Parathyroid adenoma (tissue), 2 donors: ENCODE measurements at regions not wholly inside any gene's neighbourhood (a gene's known extent, or its start where the extent isn't known, plus 50 kb on each side); places are given as distances from the start of the nearest gene placed in this dataset.
"Not testable (repeated sequence)": the region's sequence is repeated elsewhere in the genome, so short reads cannot be mapped to it uniquely, and the experiment has no call there.

Experiments
- H2AFZ ChIP-seq: fragments of 300-600 bp; sonication (generic); one replicate; pipeline ENCODE4 v1.7.0; 2017; ENCODE audit warnings: antibody characterized with exemption, mild to moderate bottlenecking
- H3K27ac ChIP-seq: fragments of 300-600 bp; sonication (generic); one replicate; pipeline ENCODE4 v1.7.0; 2017
- H3K27me3 ChIP-seq: fragments of 300-600 bp; sonication (generic); one replicate; pipeline ENCODE4 v1.7.0; 2017; ENCODE audit warnings: low read length; ENCODE audit not compliant: control insufficient read depth, insufficient read depth
- H3K36me3 ChIP-seq: fragments of 300-600 bp; sonication (generic); one replicate; pipeline ENCODE4 v1.7.0; 2017; ENCODE audit warnings: low read length; ENCODE audit not compliant: control insufficient read depth, insufficient read depth
- H3K4me1 ChIP-seq: fragments of 300-600 bp; sonication (generic); one replicate; pipeline ENCODE4 v1.7.0; 2017; ENCODE audit warnings: control low read depth
- H3K4me2 ChIP-seq: fragments of 300-600 bp; sonication (generic); one replicate; pipeline ENCODE4 v1.7.0; 2017; ENCODE audit warnings: low read length
- H3K4me3 ChIP-seq: fragments of 300-600 bp; sonication (generic); one replicate; pipeline ENCODE4 v1.7.0; 2017; ENCODE audit warnings: low read depth, low read length
- H3K79me2 ChIP-seq: fragments of 300-600 bp; sonication (generic); one replicate; pipeline ENCODE4 v1.7.0; 2017; ENCODE audit warnings: control low read depth
- H3K9ac ChIP-seq: fragments of 300-600 bp; sonication (generic); one replicate; pipeline ENCODE4 v1.7.0; 2017; ENCODE audit warnings: mild to moderate bottlenecking
- H3K9me3 ChIP-seq: fragments of 300-600 bp; sonication (generic); one replicate; pipeline ENCODE4 v1.7.0; 2017; ENCODE audit warnings: low read length; ENCODE audit not compliant: control insufficient read depth
- CTCF ChIP-seq: fragments of 300-600 bp; sonication (generic); IDR thresholded peaks from one replicate; pipeline ENCODE4 v1.7.0; 2017; ENCODE audit warnings: antibody characterized with exemption, mild to moderate bottlenecking
- donor health status: primary hyperparathyroidism.

DNA sequence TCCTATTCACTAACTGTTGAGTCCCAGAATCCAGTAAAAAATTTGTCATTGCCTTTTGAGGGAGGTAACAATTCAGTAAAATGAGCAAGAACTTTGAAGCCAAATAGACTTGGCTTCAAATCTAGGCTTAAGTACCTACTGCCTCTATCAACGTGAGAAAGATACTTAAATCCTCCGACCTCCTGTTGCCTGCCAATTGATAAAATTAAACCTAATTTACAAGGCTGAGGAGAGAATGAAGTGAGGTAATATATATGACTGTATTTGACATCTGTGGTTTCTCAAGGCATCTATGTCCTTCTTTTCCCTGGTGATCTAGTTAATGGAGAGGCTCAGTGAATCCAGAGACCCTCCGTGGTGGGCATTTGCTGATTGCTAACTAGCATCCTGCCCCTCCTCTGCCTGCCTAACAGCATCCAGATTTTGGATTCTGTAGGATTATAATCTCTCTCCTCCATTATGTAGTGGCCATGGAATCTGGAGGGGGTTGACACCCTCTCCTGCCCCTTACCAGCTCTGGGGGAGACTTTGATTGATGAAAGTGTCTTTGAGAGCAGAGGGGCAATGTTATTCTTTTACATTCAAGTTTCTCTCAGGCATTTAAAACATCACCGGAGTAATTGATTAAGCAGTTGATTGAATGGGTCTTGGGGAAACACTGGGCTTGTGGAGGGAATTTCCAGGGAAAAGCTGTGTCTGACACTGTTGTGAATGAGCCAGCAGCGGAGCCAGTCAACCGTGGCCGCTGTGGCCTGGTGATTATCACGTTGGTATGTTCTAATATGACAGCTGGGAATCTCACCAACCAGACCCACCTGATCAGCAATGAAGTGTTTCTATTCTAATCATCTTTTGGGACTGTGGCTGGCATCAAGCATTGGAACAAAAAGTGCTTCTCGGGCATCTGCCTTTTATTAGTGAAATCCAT, 140.7 kb upstream of the FAM78B start:
- H3K4me2 ChIP-seq, result no peak overlapping the region
- no peak overlapping the region for H3K27ac ChIP-seq
- no peaks in the 10 kb centered on the region for H3K36me3 ChIP-seq
- no peak for TF ChIP-seq CTCF
- H3K9me3 ChIP-seq, result no peaks in the 10 kb centered on the region
- no peaks in the 10 kb centered on the region for H3K79me2 ChIP-seq
- no peak overlapping the region for H2AFZ ChIP-seq
- no peaks in the 10 kb centered on the region for H3K27me3 ChIP-seq
- H3K4me1 ChIP-seq, result no peaks in the 10 kb centered on the region
- no peak overlapping the region for H3K4me3 ChIP-seq
- H3K9ac ChIP-seq, result no peak overlapping the region

GRCh38 chr1:166316306-166316705, 149.5 kb upstream of the FAM78B start:
- H3K4me3 ChIP-seq, H3K27me3 ChIP-seq, H3K27ac ChIP-seq, H2AFZ ChIP-seq, H3K36me3 ChIP-seq, H3K4me1 ChIP-seq, H3K9ac ChIP-seq, H3K79me2 ChIP-seq, H3K4me2 ChIP-seq, H3K9me3 ChIP-seq: not testable (repeated sequence)

- no peaks in the 10 kb centered on the region for H3K79me2 ChIP-seq
- no peak overlapping the region for H2AFZ ChIP-seq
- H3K4me2 ChIP-seq, result no peak overlapping the region
- H3K27ac ChIP-seq, result no peak overlapping the region
- H3K27me3 ChIP-seq, result no peaks in the 10 kb centered on the region
- no peaks in the 10 kb centered on the region for H3K36me3 ChIP-seq
- TF ChIP-seq CTCF, result no peak
- no peak overlapping the region for H3K4me3 ChIP-seq
- no peaks in the 10 kb centered on the region for H3K9me3 ChIP-seq
- no peaks in the 10 kb centered on the region for H3K4me1 ChIP-seq
- no peak overlapping the region for H3K9ac ChIP-seq
Observed at GRCh38 chr1:166322470-166322869, 155.7 kb upstream of the FAM78B start.

- no peak for TF ChIP-seq CTCF
- Histone ChIP-seq H3K27me3 (no peaks in the 10 kb centered on the region), H2AFZ (no peak overlapping the region), H3K36me3 (no peaks in the 10 kb centered on the region), H3K4me3 (no peak overlapping the region), H3K9ac (no peak overlapping the region), H3K4me2 (no peak overlapping the region), H3K9me3 (no peaks in the 10 kb centered on the region), H3K27ac (no peak overlapping the region), H3K79me2 (no peaks in the 10 kb centered on the region), H3K4me1 (no peaks in the 10 kb centered on the region)
Observed at GRCh38 chr1:166327886-166328285, 161.1 kb upstream of the FAM78B start.

DNA sequence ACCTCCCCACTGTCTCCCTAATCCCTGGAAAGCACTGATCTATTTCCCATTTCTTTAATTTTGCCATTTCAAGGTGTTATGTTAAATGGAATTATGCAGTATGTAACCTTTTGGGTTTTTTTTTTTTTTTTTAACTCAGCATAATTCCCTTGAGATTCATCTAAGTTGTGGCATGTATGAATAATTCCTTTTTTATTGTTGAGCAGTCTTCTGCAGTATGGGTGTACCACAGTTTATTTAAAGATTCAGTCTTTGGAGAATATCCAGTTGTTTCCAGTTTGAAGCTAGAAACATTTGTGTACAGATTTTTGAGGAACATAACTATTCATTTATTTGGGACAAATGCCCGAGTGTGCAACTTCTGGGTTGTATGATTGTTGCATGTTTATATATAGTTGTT, 162.2 kb upstream of the FAM78B start:
- H3K27me3 ChIP-seq, result no peaks in the 10 kb centered on the region
- no peaks in the 10 kb centered on the region for H3K36me3 ChIP-seq
- H3K79me2 ChIP-seq, result no peaks in the 10 kb centered on the region
- no peak overlapping the region for H3K4me2 ChIP-seq
- H3K4me3 ChIP-seq, result no peak overlapping the region
- no peak overlapping the region for H2AFZ ChIP-seq
- no peak overlapping the region for H3K9ac ChIP-seq
- H3K9me3 ChIP-seq, result no peaks in the 10 kb centered on the region
- H3K4me1 ChIP-seq, result no peaks in the 10 kb centered on the region
- H3K27ac ChIP-seq, result no peak overlapping the region
- no peak for TF ChIP-seq CTCF
